NCI-H2227 (cell line): ENCODE measurements at regions not wholly inside any gene's neighbourhood (a gene's known extent, or its start where the extent isn't known, plus 50 kb on each side); places are given as distances from the start of the nearest gene placed in this dataset.
"Not testable (repeated sequence)": the region's sequence is repeated elsewhere in the genome, so short reads cannot be mapped to it uniquely, and the experiment has no call there.

Experiments
- DNase-seq: peaks from one replicate; lab custom pipeline; 2025; ENCODE audit not compliant: unreplicated experiment; lab: John Stamatoyannopoulos, UW

DNA sequence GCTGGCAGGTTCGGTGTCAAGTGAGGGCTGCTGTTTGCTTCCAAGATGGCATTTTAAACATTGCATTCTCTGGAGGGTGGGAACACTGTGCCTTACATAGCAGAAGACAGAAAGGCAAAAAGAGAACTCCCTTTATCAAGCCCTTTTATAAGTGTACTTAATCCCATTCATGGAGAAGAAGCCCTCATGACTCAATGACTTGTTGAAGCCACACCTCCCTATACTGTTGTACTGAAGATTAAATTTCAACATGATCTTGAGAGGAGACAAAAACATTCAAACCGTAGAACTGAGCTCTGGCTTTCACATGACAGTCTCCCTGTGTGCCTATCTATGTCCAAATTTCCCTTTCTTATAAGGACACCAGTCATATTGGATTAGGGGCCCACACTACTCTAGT, 443.4 kb upstream of the CDIN1 start:
- DNase-seq: no peak

DNA sequence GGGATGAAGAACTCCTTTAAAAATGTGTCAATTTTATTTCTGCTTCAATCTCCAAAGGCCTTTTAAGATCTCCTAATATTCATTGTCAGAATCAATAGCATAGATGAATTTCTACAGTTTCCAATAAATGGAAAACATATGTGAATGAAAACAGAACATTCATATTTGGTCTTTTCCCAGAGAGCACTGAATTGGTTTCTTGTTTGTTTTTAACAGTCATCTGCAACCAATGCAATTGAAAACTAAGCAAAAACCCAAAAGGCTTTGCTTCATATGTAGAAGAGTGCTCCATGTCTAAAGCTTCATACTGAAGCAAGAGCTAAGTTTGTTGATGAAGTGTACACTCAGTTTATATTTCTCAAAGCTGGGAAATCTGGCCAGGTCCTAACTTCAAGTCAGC, 426.5 kb upstream of the CDIN1 start:
- no peak for DNase-seq

DNA sequence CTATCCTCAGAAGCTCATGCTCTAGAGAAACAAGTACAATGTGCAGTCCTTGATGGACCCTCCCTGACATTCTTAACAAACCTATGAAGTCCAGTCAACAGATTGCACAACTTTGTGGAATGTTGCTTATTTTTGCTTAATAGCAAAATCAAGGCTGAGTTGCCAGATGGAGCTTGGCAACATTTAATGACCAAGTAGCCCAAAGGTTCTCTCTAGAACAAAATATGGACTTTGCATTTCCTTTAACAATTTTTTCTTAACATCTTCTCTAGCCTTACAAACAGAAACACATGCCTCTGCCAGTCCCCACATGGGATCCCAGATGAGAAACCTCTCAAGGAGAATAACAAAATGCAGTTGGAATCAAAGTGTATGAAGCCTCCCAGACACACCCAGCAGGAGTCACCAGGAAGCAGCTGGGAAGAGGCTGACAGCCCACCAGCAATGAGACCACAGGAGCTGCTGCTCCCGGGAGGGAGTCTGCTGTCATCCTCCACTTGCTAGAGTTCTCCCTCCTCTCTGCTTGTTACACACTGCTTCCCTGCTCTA, 422.5 kb upstream of the CDIN1 start:
- no peak for DNase-seq

DNA sequence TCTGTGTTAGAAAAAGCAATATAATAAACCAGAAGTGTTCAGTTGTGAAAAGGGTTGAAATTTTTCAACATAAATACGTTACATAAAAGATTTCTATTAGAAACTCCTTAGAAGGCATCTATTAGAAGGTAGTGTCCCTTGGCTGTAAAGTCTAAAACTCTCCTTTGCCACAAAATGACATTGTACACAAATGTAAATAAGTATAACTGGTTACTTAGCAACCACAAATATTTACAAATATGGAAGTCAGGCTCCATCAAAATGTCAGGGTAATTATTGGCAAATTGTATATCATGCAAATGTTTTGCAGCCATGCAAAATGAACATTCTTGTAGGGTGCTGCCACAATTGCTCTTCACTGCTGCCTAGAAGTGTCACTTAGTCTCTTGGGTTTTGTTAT, 419.1 kb upstream of the CDIN1 start:
- DNase-seq: no peak

DNA sequence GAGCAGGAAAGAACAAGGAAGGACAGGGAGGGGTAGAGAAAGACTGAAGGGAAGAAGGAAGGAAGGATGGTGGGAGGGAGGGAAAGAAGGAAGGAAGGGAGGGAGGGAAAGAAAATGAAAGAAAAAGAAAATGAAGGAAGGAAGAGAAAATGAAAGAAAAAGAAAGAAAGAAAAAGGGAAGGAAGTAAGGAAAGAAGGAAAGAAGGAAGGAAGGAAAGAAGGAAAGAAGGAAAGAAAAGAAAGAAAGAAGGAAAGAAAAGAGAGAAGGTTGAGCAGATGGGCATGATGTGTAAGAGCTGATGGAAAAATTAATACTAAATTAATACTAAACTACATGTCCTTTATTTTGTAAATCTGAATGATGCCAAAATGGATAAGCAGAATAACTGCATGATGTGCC, 418.3 kb upstream of the CDIN1 start:
- no peak for DNase-seq

DNA sequence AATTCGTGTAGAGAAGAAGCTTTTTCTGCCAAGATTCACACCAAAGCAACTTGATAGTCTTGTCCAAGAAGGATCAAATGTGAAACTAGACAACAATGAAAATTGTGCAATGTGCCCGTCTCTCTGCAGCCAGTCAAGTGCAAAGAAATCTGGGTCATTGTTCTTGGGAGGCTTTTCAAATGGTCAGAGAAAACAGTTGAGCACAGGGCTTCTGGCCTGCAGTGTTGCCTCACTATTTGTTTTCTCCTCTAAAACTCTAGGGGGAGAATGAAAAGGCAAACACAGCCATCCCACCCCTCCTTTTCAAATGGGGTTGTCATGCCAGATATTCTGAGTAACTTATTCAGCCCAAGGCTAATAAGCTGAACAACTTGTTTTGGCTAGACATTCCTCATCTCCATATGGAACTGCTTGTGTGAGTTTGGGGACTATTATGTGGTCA, 417.6 kb upstream of the CDIN1 start:
- no peak for DNase-seq

DNA sequence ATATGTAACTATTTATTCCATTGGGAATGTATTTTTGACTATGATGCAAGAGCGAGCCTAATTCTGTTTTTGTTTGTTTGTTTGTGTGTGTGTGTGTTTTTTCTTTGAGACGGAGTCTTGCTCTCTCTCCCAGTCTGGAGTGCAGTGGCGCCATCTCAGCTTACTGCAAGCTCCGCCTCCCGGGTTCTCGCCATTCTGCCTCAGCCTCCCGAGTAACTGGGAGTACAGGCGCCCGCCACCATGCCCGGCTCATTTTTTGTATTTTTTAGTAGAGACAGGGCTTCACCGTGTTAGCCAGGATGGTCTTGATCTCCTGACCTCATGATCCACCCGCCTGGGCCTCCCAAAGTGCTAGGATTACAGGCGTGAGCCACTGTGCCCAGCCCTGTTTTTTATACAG, 415.4 kb upstream of the CDIN1 start:
- not testable (repeated sequence) for DNase-seq

DNA sequence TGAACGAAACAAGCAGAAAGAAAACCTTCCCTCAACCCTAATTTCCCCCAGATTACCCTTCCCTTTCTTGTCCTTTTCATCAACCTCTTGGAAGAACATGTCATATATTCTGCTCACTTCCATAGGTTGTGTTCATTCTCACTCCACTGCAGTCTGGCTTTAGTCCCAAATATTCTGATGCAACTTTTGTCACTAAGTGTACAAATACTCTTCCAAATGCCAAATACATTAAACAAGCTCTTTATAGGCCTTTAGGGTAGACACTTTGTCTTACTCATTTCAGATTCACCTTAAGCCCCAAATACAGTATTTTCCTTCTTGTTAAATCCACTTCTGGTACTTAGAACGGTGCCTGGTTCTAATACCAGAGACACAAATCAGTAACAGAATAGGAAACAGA, 406.5 kb upstream of the CDIN1 start:
- DNase-seq: no peak

DNA sequence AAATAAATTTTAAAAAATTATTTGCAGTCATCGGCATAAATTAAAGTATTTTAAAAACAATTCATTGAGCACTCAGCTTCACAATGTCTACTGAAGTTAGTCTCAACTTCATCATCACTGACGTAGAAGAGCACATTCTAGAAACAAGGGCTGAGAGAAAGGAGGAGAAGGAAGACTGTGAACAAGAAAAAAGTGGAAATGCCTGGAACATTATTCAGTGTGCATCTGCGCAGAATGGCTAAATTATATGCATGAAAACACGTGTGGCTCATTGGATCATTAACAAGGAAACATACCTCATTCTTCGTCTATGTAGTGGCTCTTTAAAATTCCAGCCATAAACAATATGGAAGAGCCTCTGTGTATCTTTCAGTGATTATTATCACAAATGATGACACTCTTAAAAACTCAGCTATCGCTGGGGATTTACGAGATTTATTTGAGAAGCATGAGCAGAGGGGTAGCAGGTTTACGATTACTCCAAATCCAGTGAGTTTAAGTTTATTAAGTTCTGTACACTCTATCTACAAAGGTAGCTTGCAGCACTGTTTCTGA, 404.2 kb upstream of the CDIN1 start:
- DNase-seq: no peak

DNA sequence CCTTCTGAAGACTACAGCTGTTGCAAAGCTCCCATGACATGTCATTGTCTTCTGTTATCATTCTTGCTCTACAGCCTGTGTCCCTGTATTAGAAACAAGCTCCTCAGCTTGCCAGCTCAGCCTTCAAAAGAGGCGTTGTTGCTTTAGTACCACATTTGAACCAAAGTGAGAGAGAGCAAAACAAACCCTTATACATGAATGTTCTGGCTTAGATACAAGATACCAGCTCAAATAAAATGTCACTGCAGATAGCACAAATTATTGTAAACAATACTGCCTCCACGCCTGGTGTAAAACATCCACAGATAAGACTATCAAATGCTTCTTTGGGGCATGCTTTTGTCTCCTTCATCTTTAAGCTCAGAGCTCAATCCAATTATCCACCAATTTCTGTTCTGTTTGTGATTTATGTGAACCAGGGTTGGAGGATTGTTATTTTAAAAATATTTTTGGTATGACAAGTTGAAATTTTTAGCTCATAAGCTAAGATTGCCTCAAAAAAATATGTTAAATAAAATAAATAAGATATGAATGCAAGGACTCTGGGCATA, 403.6 kb upstream of the CDIN1 start:
- no peak for DNase-seq

DNA sequence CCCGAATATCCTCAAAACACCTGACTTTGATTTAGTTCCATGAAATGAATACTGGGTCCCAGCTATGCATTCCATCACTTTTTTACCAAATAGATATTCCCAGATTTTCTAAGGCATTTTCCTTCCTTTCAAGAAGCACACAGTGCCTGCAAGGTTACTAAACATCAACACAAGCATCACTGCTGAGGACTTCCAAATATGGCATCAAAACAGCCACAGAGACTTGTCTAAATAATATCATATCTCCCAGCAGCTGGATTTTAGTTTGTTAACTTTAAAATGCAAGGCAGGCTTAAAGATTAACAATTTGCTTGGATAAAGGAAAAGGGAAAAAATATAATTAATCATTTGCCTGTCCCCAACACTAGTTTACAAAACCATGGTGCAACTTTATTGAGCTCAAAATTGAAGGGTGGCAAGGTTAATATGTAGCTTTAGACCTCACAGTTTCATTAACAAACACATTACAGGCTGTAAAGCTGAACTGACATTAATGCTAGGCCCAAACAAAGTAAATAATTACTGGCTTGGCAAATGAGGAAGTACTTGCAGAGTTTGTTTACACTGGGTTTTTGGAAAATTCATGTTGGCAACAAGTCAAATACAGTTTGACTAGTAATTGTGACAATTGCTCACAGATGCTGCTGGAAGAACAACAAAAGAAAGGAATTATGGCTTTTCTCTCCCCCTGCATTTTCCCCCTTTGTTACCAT, 401.7 kb upstream of the CDIN1 start:
- peak; percentile 81 for DNase-seq

DNA sequence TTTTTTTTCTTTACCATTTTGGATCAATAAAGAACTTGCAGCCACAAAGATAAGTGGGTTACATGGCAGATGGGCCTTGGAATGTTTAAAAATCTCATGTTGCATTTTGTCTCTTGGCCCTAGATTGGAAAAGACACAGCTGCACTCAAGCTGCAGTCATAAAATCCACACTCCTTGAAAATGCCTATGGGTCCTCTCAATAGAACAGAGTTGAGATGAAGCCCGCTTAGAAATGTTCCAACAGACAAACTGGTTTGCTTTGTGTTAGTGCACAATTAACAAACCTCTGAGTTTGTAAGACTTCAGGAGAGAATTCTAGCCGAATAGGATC, 401.2 kb upstream of the CDIN1 start:
- DNase-seq: no peak

DNA sequence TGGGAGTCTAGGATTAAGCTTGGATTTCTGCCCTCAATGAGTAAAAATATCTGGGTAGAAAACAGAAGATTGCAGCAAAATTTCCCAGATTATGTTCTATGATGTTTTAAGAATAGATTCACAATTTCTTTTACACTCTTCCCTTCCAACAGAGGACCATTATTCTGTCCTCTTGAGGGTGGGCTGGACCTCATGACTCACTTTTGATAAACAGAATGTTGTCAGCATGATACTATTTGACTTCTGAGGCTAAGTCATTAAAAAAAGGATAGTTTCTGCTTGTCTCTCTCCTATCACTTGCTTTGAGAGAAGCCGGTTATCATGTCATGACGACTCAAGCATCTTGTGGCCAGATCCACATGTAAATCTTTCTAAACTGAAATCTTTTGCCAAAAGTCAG, 396.2 kb upstream of the CDIN1 start:
- DNase-seq: no peak

DNA sequence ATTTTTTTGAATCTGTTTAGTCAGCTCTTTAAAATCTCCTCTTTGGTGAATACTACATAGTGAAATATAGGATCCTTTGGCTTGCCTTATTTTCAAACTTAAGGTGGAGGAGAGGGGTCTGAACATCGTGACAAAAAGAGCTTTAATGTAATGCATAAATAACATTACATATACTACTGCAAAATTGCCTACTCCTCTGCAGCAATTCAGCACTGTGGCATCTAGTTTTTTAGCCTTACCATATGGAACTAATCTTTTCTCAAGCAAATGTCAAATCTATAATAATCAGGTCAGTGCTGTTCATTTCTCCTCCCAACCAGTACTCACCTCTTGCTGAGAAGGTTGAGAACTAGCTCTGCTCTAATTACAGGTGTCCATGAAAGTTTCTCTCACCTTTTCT, 394.0 kb upstream of the CDIN1 start:
- no peak for DNase-seq

DNA sequence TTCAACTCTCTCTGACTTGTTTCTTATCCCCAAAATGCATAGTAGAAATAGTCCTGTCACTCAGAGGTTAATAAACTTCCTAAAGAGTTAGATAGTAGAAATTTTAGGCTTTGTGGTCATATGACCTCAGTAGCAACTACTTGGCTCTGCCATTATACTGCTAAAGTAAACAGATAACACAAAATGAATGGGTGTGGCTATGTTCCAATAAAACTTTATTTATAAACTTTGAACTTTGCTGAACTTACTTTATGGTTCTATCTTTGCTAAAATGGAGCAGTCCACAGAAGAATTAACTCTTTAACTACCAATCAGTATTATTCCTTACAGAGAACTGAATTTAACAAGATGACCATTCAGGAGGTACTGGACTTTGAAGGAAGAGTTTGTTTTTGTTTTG, 393.6 kb upstream of the CDIN1 start:
- no peak for DNase-seq

DNA sequence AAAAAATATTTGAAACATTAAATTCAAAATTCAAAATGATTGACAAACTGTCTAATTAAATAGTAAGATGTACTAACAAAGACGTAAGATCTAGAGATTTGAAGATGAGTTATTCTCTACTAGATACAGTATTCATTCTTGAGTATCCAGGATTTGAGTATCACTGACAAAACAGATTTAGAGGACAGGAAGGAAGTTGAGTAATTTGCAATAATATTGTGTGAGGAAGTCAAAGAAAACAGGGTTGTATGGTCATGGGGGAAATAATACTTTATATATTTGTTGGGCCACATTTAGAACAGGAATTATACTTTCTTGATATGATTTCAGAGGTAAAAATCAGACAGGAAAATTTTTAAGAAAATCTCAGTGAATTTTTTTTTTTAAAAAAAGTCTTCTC, 393.1 kb upstream of the CDIN1 start:
- DNase-seq: no peak

DNA sequence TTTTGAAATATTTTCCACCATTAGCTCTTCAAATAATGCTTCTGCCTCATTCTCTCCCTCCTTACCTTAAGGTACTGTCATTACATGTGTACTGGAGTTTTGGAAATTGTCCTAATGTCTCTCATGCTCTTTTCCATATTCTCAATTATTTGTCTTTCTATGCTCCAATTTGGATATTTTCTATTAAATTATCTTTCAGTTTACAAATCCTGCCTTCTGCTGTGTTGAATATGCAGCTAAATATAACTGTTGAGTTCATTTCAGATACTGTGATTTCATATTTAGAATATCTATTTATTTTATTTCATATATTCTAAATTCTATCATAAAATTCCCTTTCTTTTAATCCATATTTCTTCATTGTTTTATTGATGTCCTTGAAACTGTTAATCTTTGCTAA, 388.0 kb upstream of the CDIN1 start:
- DNase-seq: no peak

DNA sequence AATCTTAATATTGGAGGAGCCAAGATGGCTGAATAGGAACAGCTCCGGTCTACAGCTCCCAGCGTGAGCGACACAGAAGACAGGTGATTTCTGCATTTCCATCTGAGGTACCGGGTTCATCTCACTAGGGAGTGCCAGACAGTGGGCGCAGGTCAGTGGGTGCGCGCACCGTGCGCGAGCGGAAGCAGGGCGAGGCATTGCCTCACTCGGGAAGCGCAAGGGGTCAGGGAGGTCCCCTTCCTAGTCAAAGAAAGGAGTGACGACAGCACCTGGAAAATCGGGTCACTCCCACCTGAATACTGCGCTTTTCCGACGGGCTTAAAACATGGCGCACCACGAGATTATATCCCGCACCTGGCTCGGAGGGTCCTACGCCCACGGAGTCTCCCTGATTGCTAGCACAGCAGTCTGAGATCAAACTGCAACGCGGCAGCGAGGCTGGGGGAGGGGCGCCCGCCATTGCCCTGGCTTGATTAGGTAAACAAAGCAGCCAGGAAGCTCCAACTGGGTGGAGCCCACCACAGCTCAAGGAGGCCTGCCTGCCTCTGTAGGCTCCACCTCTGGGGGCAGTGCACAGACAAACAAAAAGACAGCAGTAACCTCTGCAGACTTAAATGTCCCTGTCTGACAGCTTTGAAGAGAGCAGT, 383.9 kb upstream of the CDIN1 start:
- DNase-seq: peak; percentile 29

DNA sequence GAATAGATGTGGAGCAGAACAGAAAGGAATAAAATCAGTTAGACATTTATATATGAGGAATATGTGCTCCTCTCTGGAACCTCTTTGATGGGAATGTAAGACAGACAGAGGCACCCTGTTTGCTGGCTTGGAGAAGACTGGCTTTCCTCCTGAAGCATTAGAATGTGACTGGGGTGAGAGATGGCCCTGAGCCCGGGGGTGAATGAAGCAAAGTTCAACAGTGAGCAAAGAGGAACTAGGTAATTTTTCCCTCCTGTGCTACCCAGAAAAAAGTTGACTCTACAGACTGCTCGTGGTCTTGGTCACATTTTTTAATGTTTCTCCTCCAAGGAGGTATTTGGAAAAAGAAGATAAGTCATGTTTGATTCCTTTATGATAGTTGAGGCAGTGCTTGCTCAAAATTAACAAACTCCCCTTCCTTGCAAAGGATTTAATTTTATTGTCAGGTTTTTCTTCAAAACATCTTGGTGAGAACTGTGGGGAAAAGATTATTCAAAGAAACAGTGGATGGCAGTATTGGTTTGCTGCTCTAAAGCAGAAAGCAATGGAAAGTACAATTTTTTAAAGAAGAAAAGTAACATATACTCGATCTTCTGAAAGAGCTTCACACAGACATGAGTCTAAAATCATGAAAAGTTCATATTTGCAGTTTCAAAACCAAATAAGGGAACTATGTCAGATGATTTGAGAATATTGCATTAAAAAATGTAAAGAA, 370.4 kb upstream of the CDIN1 start:
- DNase-seq: no peak

DNA sequence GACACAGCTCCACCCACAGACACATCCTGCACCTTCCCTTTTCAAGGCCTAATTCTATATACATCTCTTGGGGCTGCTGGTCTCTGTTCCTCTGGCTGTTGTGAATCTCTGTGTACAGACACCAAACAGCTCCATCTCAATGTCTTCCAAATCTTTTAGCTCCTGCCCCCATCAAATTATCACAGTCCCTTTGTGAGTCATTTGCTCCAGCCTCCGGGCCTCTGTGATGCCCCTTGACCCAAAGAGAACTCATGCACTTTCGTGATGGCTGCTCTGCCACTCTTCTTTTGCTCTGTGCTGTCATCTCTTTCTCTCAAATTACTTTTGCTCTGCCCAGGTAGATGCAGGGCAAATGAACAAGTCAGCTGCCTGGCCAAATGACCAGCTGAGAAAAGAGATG, 369.0 kb upstream of the CDIN1 start:
- no peak for DNase-seq

DNA sequence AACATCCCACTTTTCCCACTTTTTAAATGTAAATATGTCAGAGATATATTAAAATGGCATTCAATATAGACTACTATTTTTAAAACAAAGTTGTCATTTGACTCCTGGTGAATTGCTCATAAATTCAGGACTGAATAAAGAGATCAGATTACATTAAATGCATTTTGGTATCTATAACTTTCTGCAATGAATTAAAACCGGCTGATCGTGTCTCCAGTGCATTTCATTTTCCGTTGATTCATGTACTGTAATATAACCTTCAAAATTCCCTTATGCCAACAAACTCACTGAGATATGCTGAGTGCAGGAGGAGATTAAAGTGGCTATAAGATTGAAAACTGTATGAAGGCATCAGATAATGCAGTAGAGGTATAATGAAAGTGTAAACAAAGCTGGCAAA, 361.1 kb upstream of the CDIN1 start:
- DNase-seq: no peak

DNA sequence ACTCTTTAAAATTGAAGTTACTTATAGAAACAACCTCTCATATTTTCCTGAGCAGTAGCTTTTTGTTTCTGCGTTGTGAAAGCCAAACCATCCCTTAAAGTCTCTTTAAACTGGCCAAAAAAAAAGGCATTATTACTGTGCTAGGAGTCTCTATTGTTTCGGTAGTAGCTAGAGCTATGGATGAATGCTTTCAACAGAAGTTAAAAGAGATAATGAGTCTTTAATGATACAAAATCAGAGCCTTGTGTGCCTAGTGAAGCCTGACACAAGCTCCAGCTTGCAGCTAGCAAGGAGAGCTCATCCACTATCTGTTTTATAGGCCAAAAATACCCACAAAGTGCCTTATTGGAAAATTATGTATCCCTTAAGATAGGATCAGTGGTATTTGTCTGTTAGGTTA, 360.4 kb upstream of the CDIN1 start:
- DNase-seq: peak; percentile 15
